ENCODE measurements at regions not wholly inside any gene's neighbourhood (a gene's known extent, or its start where the extent isn't known, plus 50 kb on each side); places are given as distances from the start of the nearest gene placed in this dataset.

- TF ChIP-seq CTCF (conservative IDR thresholded peaks at IDR 0.05) (no peak), ZFX (IDR thresholded peaks at IDR 0.05) (no peak)
Observed at GRCh38 chr2:187708272-187708671, 154.0 kb upstream of the TFPI start.
